Neural progenitor cell (in vitro differentiated cells): ENCODE measurements at regions not wholly inside any gene's neighbourhood (a gene's known extent, or its start where the extent isn't known, plus 50 kb on each side); places are given as distances from the start of the nearest gene placed in this dataset.

Experiments
- DNase-seq: peaks from one replicate; pipeline ENCODE4 v3.0.0-alpha.2; 2016; ENCODE audit warnings: low spot score
- H2AFZ ChIP-seq: fragments of 200-600 bp; sonication (generic); replicated peaks from 2 replicates; pipeline ENCODE4 v1.6.1; 2016; ENCODE audit warnings: antibody characterized with exemption
- H3F3A ChIP-seq: fragments of 200-600 bp; sonication (generic); 2 replicates; pipeline ENCODE4 v1.6.1; 2016; ENCODE audit warnings: antibody characterized with exemption, low read depth
- H3K27ac ChIP-seq: fragments of 200-600 bp; sonication (generic); 2 replicates; pipeline ENCODE4 v1.5.1; 2016; ENCODE audit warnings: mild to moderate bottlenecking
- H3K27me3 ChIP-seq: fragments of 200-600 bp; sonication (generic); 2 replicates; pipeline ENCODE4 v1.6.1; 2016; ENCODE audit warnings: mild to moderate bottlenecking, moderate library complexity
- H3K36me3 ChIP-seq: fragments of 200-600 bp; sonication (generic); 2 replicates; pipeline ENCODE4 v1.5.1; 2016
- H3K4me1 ChIP-seq: fragments of 200-600 bp; sonication (generic); 2 replicates; pipeline ENCODE4 v1.6.1; 2016; ENCODE audit warnings: mixed run types
- H3K4me2 ChIP-seq: fragments of 200-600 bp; sonication (generic); 2 replicates; pipeline ENCODE4 v1.6.1; 2016
- H3K4me3 ChIP-seq: fragments of 200-600 bp; sonication (generic); 2 replicates; pipeline ENCODE4 v1.5.1; 2016
- H3K79me2 ChIP-seq: fragments of 200-600 bp; sonication (generic); 2 replicates; pipeline ENCODE4 v1.6.1; 2016; ENCODE audit warnings: low read depth
- H3K9ac ChIP-seq: fragments of 200-600 bp; sonication (generic); 2 replicates; pipeline ENCODE4 v1.6.1; 2016
- H3K9me3 ChIP-seq: fragments of 200-600 bp; sonication (generic); 2 replicates; pipeline ENCODE4 v1.5.1; 2016; ENCODE audit warnings: low read depth
- H4K20me1 ChIP-seq: fragments of 200-600 bp; sonication (generic); 2 replicates; pipeline ENCODE4 v1.6.1; 2016; ENCODE audit warnings: low read depth
- H3K27ac Mint-ChIP-seq: 3 replicates; pipeline ENCODE4 v1.8.0; 2021; ENCODE audit warnings: mixed read lengths
- H3K27me3 Mint-ChIP-seq: 2 replicates; pipeline ENCODE4 v1.8.0; 2022; ENCODE audit warnings: low read depth, mild to moderate bottlenecking, inconsistent platforms, moderate library complexity, mixed read lengths; ENCODE audit not compliant: insufficient read depth
- H3K36me3 Mint-ChIP-seq: 3 replicates; pipeline ENCODE4 v1.8.0; 2021; ENCODE audit warnings: mixed read lengths
- H3K4me1 Mint-ChIP-seq: 3 replicates; pipeline ENCODE4 v1.8.0; 2021; ENCODE audit warnings: mixed read lengths
- H3K4me3 Mint-ChIP-seq: 3 replicates; pipeline ENCODE4 v1.8.0; 2021; ENCODE audit warnings: mild to moderate bottlenecking, moderate library complexity, mixed read lengths
- H3K9me3 Mint-ChIP-seq: 3 replicates; pipeline ENCODE4 v1.8.0; 2020; ENCODE audit warnings: mixed read lengths
- EZH2 ChIP-seq: fragments of 200-600 bp; sonication (generic); IDR thresholded peaks from 2 replicates; pipeline ENCODE4 v1.6.1; 2017; ENCODE audit warnings: antibody characterized with exemption, mild to moderate bottlenecking, moderate library complexity
- EZH2phosphoT487 ChIP-seq: fragments of 200-600 bp; sonication (generic); IDR thresholded peaks from 2 replicates; pipeline ENCODE4 v1.6.1; 2017; ENCODE audit warnings: antibody characterized with exemption
- TF ChIP-seq, protein P1 (sequence below): fragments of 200-600 bp; sonication (generic); IDR thresholded peaks from 2 replicates; pipeline ENCODE4 v1.5.1; 2017; ENCODE audit warnings: antibody characterized with exemption, mild to moderate bottlenecking

GRCh38 chr22:22142661-22143060 lies 101.9 kb upstream of the VPREB1 start:
- Histone ChIP-seq H3K4me3 (no peak overlapping the region), H3K9me3 (no peaks in the 10 kb centered on the region), H3K4me2 (no peak overlapping the region), H2AFZ (no peak overlapping the region), H3K9ac (no peak overlapping the region), H3K27me3 (peaks cover 100% of the 10 kb centered on the region), H3F3A (no peaks in the 10 kb centered on the region), H3K4me1 (no peaks in the 10 kb centered on the region), H4K20me1 (no peaks in the 10 kb centered on the region), H3K36me3 (no peaks in the 10 kb centered on the region), H3K27ac (no peak overlapping the region), H3K79me2 (no peaks in the 10 kb centered on the region)
- Mint-ChIP-seq H3K36me3 (no peaks in the 10 kb centered on the region), H3K4me1 (no peaks in the 10 kb centered on the region), H3K9me3 (no peaks in the 10 kb centered on the region), H3K27ac (no peak overlapping the region), H3K27me3 (peaks cover 4% of the 10 kb centered on the region), H3K4me3 (no peak overlapping the region)
- DNase-seq, result no peak
- TF ChIP-seq EZH2phosphoT487, result no peak
- TF ChIP-seq, protein P1, sequence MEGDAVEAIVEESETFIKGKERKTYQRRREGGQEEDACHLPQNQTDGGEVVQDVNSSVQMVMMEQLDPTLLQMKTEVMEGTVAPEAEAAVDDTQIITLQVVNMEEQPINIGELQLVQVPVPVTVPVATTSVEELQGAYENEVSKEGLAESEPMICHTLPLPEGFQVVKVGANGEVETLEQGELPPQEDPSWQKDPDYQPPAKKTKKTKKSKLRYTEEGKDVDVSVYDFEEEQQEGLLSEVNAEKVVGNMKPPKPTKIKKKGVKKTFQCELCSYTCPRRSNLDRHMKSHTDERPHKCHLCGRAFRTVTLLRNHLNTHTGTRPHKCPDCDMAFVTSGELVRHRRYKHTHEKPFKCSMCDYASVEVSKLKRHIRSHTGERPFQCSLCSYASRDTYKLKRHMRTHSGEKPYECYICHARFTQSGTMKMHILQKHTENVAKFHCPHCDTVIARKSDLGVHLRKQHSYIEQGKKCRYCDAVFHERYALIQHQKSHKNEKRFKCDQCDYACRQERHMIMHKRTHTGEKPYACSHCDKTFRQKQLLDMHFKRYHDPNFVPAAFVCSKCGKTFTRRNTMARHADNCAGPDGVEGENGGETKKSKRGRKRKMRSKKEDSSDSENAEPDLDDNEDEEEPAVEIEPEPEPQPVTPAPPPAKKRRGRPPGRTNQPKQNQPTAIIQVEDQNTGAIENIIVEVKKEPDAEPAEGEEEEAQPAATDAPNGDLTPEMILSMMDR, result no peak
- TF ChIP-seq EZH2, result no peak

DNA sequence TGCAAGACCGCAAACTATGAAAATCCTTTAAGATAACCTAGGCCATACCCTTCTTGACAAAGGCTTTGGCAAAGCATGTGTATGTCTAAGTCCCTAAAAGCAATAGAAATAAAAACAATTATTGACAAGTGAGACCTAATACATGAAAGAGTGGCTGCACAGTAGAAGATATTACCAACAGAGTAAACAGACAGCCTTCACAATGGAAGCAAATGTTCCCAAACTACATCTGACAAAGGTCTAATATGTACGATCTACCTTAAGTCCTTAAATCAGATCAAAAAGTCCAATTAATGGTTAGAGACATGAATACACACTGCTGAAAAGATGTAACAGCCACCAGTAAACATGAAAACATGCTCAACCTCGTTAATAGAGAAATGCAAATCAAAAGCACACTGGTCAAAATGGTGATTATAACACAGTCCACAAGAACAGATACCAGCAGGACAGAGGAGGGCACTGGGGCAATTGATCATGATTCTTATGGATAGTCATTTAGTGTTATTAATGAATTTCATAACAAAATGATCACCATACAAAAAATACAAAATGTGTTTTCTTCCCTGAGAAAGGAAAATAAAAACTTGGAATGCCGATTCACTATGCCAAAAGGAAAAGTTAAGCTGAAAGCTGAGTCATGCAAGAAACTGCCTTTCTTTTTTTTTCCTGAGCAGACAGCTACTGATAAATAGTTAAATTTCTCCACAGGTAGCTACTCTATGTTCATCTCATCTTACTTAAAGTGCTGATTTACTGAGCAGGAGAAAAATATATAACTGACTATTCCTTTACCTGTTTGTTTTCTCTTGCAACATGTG lies 102.6 kb upstream of the VPREB1 start:
- H3K36me3 ChIP-seq, result no peaks in the 10 kb centered on the region
- H3K9me3 ChIP-seq, result no peaks in the 10 kb centered on the region
- peaks cover 100% of the 10 kb centered on the region for H3K27me3 ChIP-seq
- H3F3A ChIP-seq, result no peaks in the 10 kb centered on the region
- peaks cover 4% of the 10 kb centered on the region for H3K27me3 Mint-ChIP-seq
- no peak overlapping the region for H3K9ac ChIP-seq
- no peaks in the 10 kb centered on the region for H3K4me1 ChIP-seq
- no peaks in the 10 kb centered on the region for H4K20me1 ChIP-seq
- no peaks in the 10 kb centered on the region for H3K79me2 ChIP-seq
- no peak overlapping the region for H2AFZ ChIP-seq
- DNase-seq, result no peak
- H3K4me1 Mint-ChIP-seq, result no peaks in the 10 kb centered on the region
- no peak overlapping the region for H3K4me3 Mint-ChIP-seq
- H3K4me3 ChIP-seq, result no peak overlapping the region
- no peaks in the 10 kb centered on the region for H3K36me3 Mint-ChIP-seq
- H3K9me3 Mint-ChIP-seq, result no peaks in the 10 kb centered on the region
- H3K27ac Mint-ChIP-seq, result no peak overlapping the region
- H3K4me2 ChIP-seq, result no peak overlapping the region
- TF ChIP-seq EZH2phosphoT487, result no peak
- TF ChIP-seq, protein P1, result no peak
- no peak for TF ChIP-seq EZH2
- H3K27ac ChIP-seq, result no peak overlapping the region

- H3K79me2 ChIP-seq, result no peaks in the 10 kb centered on the region
- no peak overlapping the region for H2AFZ ChIP-seq
- H4K20me1 ChIP-seq, result no peaks in the 10 kb centered on the region
- Mint-ChIP-seq H3K9me3 (no peaks in the 10 kb centered on the region), H3K27ac (no peak overlapping the region), H3K27me3 (no peaks in the 10 kb centered on the region), H3K36me3 (no peaks in the 10 kb centered on the region), H3K4me3 (no peak overlapping the region), H3K4me1 (no peaks in the 10 kb centered on the region)
- no peak overlapping the region for H3K27ac ChIP-seq
- H3K9me3 ChIP-seq, result no peaks in the 10 kb centered on the region
- no peak overlapping the region for H3K4me3 ChIP-seq
- H3F3A ChIP-seq, result no peaks in the 10 kb centered on the region
- no peak overlapping the region for H3K9ac ChIP-seq
- no peaks in the 10 kb centered on the region for H3K36me3 ChIP-seq
- DNase-seq, result no peak
- TF ChIP-seq, protein P1, result no peak
- H3K4me2 ChIP-seq, result no peak overlapping the region
- H3K27me3 ChIP-seq, result peaks cover 100% of the 10 kb centered on the region
- H3K4me1 ChIP-seq, result no peaks in the 10 kb centered on the region
These were observed 103.6 kb upstream of the VPREB1 start for GRCh38 chr22:22141031-22141430.
